ENCODE measurements at regions not wholly inside any gene's neighbourhood (a gene's known extent, or its start where the extent isn't known, plus 50 kb on each side); places are given as distances from the start of the nearest gene placed in this dataset.

GRCh38 chr13:88675347-88675996 is 1004.3 kb downstream of the SLITRK5 start:
- no peak for TF ChIP-seq EGR1 (IDR thresholded peaks at IDR 0.05; ENCODE audit: low read depth)
- TF ChIP-seq CTCF (IDR thresholded peaks at IDR 0.05 in 2 of 3, conservative IDR thresholded peaks at IDR 0.05 in 1 of 3; ENCODE audit: borderline replicate concordance in 1 of 3, insufficient read depth in 1 of 3, low read depth in 2 of 3, low read length in 2 of 3) = no peak
- no peak for TF ChIP-seq POLR2AphosphoS5 (IDR thresholded peaks at IDR 0.05; ENCODE audit: low read depth, low read length)
- TF ChIP-seq EZH2phosphoT487 (IDR thresholded peaks at IDR 0.05; ENCODE audit: borderline replicate concordance) = no peak
- no peak for TF ChIP-seq EZH2 (IDR thresholded peaks at IDR 0.05)
- no peak for TF ChIP-seq CEBPB (IDR thresholded peaks at IDR 0.05; ENCODE audit: low read depth)
- TF ChIP-seq ZFX (IDR thresholded peaks at IDR 0.05) = no peak
- TF ChIP-seq POLR2A (IDR thresholded peaks at IDR 0.05; ENCODE audit: borderline replicate concordance, extremely low read depth, insufficient read depth, insufficient read length) = no peak
- TF ChIP-seq JUND (IDR thresholded peaks at IDR 0.05) = no peak
- no peak for TF ChIP-seq TCF7L2 (IDR thresholded peaks at IDR 0.05; ENCODE audit: borderline replicate concordance, extremely low read depth, insufficient read depth, insufficient read length)
- TF ChIP-seq, protein P1, sequence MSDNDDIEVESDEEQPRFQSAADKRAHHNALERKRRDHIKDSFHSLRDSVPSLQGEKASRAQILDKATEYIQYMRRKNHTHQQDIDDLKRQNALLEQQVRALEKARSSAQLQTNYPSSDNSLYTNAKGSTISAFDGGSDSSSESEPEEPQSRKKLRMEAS (IDR thresholded peaks at IDR 0.05) = no peak
- TF ChIP-seq REST (IDR thresholded peaks at IDR 0.05; ENCODE audit: low read depth) = no peak
- TF ChIP-seq ELF1 (IDR thresholded peaks at IDR 0.05; ENCODE audit: borderline replicate concordance, low read depth) = no peak
- no peak for TF ChIP-seq SRF (IDR thresholded peaks at IDR 0.05; ENCODE audit: low read depth)

Measured in HCT116 (cell line).